NCI-H526 treated with DMSO at 0.1 percent for 48 hours (cell line): ENCODE measurements at regions not wholly inside any gene's neighbourhood (a gene's known extent, or its start where the extent isn't known, plus 50 kb on each side); places are given as distances from the start of the nearest gene placed in this dataset.

Source experiments
- DNase-seq: peaks from one replicate; lab custom pipeline; 2025; lab: John Stamatoyannopoulos, UW

GRCh38 chr2:58907644-58908043 is 666.5 kb upstream of the FANCL start:
- DNase-seq = no peak

- DNase-seq = no peak
Measured at GRCh38 chr2:58906081-58906645, 665.0 kb upstream of the FANCL start.

- no peak for DNase-seq
Measured at GRCh38 chr2:58904095-58904494, 663.0 kb upstream of the FANCL start.

GRCh38 chr2:58903427-58903826 is 662.3 kb upstream of the FANCL start:
- no peak for DNase-seq

- DNase-seq = no peak
Measured at GRCh38 chr2:58900246-58901027, 659.3 kb upstream of the FANCL start.

GRCh38 chr2:58899692-58900091 is 658.6 kb upstream of the FANCL start:
- no peak for DNase-seq

GRCh38 chr2:58896638-58897037 is 655.5 kb upstream of the FANCL start:
- no peak for DNase-seq

GRCh38 chr2:58895857-58896256 is 654.7 kb upstream of the FANCL start:
- DNase-seq = no peak

- no peak for DNase-seq
Measured at GRCh38 chr2:58893656-58894351, 652.7 kb upstream of the FANCL start.

GRCh38 chr2:58891828-58892377 is 650.8 kb upstream of the FANCL start:
- DNase-seq = no peak

GRCh38 chr2:58890865-58891525 is 649.9 kb upstream of the FANCL start:
- no peak for DNase-seq

- DNase-seq = no peak
Measured at GRCh38 chr2:58886009-58886408, 644.9 kb upstream of the FANCL start.

- DNase-seq = no peak
Measured at GRCh38 chr2:58879834-58880233, 638.7 kb upstream of the FANCL start.

- no peak for DNase-seq
Measured at GRCh38 chr2:58878778-58879177, 637.7 kb upstream of the FANCL start.

- DNase-seq = no peak
Measured at GRCh38 chr2:58876126-58876525, 635.0 kb upstream of the FANCL start.

GRCh38 chr2:58875436-58875835 is 634.3 kb upstream of the FANCL start:
- no peak for DNase-seq

- DNase-seq = no peak
Measured at GRCh38 chr2:58871469-58872142, 630.5 kb upstream of the FANCL start.

- no peak for DNase-seq
Measured at GRCh38 chr2:58870704-58871103, 629.6 kb upstream of the FANCL start.

GRCh38 chr2:58866946-58867345 is 625.8 kb upstream of the FANCL start:
- DNase-seq = no peak

- DNase-seq = no peak
Measured at GRCh38 chr2:58866527-58866926, 625.4 kb upstream of the FANCL start.

- no peak for DNase-seq
Measured at GRCh38 chr2:58866040-58866439, 624.9 kb upstream of the FANCL start.

- no peak for DNase-seq
Measured at GRCh38 chr2:58865436-58865835, 624.3 kb upstream of the FANCL start.
